NCI-H2227 (cell line): ENCODE measurements at regions not wholly inside any gene's neighbourhood (a gene's known extent, or its start where the extent isn't known, plus 50 kb on each side); places are given as distances from the start of the nearest gene placed in this dataset.

Experiments
- DNase-seq: peaks from one replicate; lab custom pipeline; 2025; ENCODE audit not compliant: unreplicated experiment; lab: John Stamatoyannopoulos, UW

DNA sequence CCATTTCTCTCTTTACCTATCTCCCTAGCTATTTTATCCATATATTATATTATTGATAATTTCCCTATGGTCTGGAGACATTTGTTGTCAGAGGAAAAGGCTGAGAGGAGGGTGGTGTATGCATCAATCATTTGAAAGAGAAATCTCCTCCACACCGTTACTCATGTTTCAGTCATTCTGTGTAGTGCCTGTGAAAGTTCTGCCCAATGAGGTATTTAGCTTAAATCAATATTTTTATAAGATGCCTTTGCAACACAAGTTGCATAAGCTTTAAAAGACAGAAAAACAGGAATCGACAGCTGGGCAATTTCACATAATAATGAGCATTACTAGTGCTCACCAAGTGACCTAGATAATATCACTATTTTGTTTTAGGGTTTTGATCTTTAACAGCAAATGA is 363.7 kb upstream of the FSIP2 start:
- DNase-seq, result no peak

DNA sequence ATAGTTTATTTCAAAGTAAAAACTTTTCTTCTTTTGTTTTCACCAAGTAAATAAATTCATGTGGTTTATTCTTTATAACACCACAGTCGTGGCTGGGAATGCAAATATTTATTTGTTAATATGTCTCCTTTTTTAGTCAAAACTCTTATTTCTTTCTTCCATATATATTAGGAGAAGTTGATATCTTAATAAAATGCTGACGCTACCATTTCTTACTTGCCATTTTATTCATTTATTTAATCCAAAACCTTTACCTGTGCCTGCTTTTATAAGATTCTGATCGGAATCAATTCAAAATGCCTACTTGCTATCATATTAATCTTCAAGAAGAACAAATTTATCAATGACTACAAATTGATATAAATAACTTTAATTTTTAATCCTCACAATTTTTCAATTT is 362.9 kb upstream of the FSIP2 start:
- no peak for DNase-seq

DNA sequence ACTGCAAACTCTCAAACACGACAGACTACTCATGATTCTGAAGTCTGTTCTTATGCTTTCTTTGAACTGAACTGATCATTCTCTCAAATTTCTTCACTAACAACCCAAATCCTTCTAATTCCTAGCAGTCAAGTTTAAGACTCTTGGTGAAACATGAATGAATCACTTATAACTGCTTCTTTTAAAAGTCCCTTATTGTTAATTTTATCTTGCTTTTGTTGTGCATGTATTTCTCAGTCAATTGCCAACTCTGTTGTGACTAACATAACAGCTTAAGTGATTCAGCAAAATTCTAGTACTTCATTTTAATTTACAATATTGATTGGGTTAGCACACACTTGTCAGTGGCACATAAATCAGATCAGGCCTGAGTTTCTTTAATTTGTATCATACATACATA is 357.0 kb upstream of the FSIP2 start:
- no peak for DNase-seq

DNA sequence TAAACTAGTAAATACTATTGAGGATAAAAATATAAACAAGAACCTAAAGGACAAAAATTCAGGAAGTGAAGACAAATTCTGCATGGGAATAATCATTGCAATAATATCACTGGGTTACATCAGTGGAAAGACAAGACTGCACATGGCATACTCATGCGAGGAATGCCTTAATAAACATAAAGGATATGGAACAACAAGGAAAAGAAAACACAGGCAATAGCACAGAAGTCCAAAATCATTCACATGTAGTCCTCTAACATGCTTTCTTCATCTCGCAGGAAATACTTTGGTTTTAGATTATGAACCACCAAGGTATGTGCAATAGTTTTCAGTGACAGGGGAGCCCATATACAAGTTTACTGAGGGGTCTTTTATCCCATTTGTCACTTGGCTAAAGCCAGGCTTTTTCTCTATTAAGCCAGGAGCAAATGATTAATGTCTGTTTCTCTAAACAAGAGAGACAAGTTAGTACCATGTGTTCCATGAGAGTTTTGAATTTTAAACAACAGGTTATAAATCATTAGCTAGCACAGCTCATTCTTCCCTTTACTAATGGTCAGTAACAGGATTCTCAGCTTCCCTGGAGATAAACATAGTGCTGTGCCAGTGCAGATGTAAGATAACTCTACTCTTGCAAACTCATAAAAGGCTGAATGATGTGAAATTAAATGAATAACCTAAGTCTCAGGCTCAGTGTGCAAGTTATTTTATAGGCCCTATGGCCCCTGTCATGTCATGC is 353.6 kb upstream of the FSIP2 start:
- no peak for DNase-seq

DNA sequence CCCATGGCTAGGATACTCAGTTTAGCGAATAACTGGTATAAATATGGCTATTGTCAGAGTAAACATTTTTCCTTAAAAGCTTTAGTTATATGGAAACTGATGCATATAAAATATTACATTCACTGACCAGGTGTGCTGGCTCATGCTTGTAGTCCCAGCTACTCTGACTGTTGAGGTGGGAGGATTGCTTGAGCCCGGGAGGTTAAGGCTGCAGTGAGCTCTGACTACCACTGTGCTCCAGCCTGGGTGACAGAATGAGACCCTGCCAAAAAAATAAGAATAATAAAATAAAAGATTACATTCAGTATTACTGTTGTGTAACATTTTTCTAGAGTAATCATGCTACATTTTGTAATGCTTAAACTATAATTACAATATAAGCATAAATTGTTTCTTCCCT is 350.4 kb upstream of the FSIP2 start:
- DNase-seq, result no peak

DNA sequence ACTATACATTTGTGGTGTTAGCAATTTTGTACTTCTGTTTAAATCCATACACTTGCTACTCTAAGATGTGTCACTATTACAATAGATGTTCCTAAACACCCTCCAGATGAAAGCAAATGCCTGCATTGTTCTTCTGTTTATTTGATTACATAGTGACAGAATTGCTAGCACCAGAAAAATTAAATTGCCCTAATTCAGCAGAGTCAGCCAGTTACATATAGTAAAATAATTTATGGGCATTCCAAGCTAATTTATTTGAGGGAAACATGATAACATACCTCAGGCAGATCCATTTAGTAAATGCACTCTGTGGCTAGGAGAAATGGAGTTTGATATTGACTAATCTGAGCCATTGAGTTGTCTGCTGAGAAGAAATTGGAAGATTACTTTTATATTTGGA is 347.1 kb upstream of the FSIP2 start:
- no peak for DNase-seq

DNA sequence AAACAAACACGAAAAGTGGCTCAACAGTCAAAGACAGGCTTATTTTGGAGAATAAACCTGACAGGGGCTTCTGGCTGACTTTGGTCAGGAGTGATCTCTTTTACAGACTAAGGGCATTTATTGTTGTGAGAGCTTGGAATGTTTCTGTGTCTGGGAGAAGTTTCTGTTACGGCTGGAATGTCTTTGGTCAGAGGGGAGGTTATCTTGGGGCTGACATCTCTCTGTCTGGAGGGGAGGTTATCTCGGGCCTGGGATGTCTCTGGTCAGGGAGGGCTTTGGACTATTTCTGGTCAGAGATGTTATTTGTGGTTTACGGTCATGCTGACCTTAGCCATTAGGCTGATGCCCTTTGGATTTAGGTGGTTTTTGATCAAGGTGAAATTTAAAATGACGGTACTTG is 345.5 kb upstream of the FSIP2 start:
- DNase-seq, result no peak

DNA sequence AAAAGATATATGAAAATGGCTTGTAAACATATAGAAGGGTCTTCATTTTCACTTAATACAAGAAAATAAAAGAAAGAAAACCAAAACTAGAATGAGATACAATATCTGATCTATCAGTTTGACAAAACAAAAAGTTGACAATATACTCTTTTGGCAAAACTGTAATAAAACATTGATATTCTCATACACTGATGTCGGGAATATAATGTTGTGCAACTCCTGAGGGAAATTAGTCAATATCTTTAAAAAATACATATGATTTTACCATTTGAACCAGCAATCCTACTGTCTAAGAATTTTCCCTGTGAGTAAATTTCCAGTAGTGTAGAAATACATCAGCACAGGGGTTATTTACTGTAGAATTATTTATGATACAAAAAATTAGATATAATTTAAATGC is 336.1 kb upstream of the FSIP2 start:
- no peak for DNase-seq

DNA sequence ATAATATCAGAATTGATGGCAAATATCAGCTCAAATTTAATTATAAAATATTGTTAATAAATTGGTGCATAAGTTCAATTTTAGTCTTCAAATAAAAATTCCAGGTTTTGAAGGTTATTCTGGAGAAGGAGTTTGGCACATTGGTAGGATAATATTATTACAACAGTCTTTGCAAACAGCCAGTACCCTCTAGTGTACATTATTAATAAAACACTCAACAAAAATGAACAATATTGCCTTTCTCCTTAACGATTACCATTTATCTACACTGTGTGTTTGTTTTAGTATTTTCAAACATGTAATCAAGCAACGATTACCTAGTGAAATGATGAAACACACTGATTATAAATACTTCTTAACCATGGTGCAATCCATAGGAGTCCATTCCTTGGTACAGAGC is 334.0 kb upstream of the FSIP2 start:
- no peak for DNase-seq

DNA sequence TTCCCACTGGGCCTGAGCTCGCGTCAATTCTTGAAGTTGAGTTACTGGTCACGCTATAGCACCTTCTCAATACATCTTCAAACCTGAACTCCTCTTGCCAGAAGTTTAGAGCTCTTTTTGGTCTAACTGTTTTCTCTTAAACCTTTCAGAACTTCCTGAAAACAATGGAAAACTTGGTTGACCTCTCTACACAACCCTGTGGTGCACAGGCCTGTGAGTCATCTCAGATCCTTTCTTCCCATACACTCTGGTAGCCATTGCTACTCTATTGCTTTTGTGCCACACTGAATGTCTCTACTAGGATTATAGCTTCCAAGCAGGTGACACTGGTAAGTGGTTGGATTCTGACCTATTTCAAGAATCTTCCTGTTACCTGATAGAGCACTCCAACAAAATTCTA is 321.5 kb upstream of the FSIP2 start:
- no peak for DNase-seq

DNA sequence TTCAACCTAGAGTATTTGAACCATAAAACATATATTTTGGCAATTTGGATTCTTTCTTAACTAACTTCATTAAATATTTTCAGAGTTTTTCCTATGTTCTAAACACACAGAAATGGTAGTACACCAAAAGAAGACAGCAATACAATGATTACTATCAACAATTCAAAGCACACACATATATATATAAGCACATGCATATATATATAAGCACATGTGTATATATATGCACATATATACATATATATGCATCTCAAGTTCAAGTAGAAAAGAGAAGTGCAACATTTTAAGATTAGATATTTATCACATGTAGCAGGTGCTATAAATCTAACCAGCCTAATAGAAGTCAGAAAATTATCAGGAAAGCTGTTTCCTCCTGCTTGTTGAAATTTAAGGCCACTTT is 320.9 kb upstream of the FSIP2 start:
- DNase-seq, result no peak

DNA sequence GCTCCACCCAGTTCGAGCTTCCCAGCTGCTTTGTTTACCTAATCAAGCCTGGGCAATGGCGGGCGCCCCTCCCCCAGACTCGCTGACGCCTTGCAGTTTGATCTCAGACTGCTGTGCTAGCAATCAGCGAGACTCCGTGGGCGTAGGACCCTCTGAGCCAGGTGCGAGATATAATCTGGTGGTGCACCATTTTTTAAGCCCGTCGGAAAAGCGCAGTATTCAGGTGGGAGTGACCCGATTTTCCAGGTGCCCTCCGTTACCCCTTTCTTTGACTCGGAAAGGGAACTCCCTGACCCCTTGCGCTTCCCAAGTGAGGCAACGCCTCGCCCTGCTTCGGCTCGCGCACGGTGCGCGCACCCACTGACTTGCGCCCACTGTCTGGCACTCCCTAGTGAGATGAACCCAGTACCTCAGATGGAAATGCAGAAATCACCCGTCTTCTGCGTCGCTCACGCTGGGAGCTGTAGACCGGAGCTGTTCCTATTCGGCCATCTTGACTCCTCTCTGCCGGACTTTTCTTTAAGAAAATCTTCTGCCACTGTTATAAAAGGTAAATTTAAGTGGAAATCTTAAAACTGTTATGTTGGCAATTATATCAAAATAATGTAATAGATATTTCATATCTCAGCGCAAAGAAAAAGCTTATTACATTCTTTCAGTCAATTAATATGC is 313.5 kb upstream of the FSIP2 start:
- DNase-seq, result peak; percentile 26

DNA sequence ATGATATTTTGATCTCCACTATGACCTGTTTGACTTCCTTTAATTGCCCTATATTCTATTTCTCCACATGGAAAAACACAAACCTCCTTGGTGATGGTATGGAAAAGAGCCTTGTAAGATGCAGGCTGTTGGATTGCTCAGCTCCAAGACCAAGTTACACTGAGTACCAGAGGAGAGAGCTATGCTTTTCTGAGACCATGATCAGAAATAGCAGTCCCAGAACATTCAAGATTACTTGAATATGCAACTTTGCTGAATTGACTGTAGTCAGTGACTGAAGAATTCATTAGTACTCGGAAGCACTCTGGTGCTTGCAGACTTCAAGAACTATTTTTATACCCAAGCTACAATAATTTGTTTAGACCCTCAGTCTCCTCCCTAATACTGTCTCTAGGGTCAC is 310.6 kb upstream of the FSIP2 start:
- DNase-seq, result no peak

DNA sequence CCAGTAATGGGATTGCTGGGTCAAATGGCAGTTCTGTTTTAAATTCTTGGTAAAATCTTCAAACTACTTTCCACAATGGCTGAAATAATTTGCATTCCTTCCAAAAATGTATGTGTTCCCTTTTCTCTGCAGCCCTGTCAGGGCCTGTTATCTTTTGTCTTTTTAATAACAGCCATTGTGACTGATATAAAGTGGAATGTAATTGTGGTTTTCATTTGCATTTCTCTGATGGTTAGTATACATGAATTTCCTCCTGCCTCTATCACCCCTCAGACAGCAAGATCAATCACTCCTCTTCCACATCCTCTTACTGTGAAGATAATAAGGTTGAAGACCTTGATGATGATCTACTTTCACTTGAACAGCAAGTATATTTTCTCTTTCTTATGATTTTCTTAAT is 304.8 kb upstream of the FSIP2 start:
- no peak for DNase-seq

DNA sequence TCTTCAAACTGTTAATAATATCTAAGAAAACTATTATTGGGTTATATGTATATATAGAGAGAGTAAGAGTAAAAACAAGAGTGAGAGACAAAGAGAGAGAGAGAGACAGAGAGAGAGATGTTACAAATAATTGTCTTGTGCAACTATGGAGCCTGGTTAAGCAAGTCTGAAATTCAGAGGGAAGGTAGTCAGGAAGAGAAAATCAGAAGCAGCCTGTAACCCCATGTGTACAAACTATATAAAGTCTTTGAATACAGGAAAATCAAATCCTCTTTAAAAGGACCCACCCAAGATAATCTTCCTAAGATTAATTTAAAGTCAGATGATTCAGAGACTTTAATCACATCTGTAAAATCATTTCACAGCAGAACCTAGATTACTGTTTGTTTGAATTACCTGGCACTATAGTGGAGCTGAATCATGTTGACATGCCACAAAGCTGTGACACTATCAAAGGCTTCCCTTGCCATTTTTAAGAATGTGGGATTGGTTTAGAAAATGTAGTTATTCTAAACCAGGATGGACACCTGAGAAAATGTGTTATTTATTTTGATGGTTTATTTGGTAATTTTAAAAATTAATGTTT is 301.7 kb upstream of the FSIP2 start:
- DNase-seq, result no peak

DNA sequence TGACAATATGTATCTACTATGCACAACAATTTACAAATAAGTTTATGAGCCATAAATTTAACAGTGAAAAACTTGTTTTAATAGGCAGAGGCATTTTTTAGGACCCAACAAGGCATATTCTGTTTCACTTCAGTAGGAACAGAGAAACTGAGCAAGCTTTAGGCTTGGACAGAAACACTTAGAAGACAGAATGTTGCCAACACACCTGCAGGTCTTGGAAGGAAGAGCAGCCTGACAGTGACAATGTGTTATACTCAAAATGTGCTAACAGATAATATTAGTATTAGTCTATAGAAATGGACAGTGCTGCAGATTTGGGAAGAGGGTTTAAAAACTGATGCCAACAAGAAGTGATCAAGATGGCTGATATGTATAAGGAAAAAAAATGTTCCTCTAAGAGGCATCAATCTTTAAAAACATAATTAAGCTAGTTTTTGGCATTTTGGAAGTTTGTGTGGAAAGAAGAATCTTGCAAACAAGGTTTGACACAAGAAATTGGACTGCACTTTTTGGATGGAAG is 297.1 kb upstream of the FSIP2 start:
- no peak for DNase-seq

DNA sequence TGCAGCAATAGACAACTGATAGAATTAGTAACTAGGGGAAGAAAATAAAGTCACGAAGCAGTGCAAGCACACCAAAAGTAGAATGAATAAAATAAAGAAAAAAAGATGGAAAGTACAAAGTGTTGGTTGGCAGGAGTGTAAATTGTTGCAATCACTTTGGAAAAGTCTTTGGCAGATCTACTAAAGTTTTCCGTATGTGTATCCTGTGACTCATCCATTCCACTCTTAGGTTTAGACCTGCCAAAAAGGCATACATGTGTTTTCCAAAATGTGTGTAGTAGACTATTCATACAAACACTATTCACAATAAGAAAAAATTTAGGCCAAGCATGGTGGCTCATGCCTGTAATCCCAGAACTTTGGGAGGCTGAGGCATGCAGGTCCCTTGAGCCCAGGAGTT is 282.1 kb upstream of the FSIP2 start:
- no peak for DNase-seq

DNA sequence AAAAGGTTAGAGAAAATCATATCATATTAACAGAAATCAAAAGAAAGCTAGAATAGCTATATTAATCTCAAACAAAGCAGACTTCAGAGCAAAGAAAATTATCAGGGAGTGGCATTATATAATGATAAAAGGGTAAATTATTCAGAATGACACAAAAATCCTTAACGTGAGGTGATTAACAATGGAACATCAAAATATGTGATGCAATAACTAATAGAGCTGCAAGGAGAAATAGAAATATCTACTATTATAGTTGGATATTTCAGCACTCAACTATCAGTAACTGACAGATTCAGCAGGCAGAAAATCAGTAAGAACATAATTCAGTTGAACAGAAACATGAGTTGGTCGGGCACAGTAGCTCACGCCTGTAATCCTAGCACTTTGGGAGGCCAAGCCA is 275.1 kb upstream of the FSIP2 start:
- no peak for DNase-seq

DNA sequence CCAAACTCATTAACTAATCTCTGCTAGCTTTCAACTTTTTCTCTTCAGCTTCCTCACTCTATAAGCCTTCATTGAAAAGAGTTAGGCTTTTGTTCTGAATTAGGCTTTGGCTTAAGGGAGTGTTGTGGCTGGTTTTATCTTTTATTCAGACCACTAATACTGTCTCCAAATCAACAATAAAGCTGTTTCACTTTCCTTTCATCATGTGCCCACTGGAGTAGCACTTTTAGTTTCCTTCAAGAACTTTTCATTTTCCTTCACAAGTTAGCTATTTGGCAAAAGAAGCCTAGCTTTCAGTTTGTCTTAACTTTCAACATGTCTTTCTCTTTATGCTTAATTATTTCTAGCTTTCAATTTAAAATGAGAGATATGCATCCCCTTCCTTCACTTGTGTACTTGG is 271.7 kb upstream of the FSIP2 start:
- DNase-seq, result no peak

DNA sequence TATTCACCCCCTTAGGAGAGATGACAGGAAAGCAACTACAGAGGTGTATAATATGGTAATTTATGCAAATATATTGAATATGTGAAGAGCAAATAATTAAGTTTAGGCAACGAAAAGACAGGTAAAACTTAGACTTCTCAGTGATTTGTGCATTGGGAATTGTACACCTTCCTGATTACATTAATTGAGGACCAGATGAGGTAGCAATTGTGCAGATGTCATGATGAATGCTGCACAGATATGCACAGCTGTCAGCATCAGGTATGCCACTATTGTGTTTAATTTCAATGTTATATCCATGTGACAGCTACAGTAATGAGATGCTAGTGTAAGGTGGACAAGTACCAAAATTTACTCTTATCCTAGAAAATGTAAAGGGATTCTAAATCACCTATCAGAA is 267.2 kb upstream of the FSIP2 start:
- no peak for DNase-seq

DNA sequence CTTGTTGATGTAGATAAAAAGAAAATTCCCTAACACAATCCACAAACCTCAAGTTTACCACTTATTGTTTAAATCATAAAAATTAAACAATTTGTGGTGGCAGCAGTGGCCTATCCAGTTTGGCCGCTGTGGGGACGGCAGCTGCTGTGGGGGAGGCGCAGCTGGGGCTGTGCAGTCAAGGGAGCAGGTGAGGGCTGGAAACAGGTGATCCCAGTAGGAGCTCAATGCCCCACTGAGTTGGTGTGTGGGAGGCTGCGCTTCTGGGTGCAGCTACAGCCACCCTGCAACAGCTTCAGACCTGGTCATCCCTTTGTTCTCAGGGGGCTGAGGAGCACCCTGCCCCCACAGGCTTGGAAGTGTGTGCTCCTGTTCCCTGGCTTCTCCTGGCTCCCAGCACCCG is 266.0 kb upstream of the FSIP2 start:
- DNase-seq, result no peak

DNA sequence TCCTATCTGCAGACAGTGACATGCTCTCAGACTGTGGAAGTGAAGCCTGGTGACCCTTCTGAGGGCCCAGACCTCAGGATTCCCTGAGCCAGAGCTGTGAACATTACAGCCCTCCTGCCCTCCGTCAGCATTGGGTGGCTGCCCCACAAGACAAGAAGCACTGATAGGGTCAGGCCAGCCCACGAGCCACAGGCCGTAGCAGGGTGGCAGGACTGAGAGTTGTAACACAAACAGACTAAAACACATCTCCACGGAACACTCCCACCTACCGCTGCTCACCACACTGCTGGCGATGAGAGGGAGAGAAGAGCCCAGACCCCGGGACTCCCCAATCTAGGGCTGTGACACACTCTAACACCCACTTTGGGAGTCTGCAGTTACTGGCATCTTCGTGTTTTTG is 264.8 kb upstream of the FSIP2 start:
- DNase-seq, result no peak
